Body of pancreas (tissue), 4 donors: ENCODE measurements at regions not wholly inside any gene's neighbourhood (a gene's known extent, or its start where the extent isn't known, plus 50 kb on each side); places are given as distances from the start of the nearest gene placed in this dataset.

Source experiments
- ATAC-seq: fragments of 150-250 bp; one replicate; pipeline ENCODE4 v1.9.1; 2016
- DNase-seq, 4 donors: peaks; one replicate each; pipeline ENCODE4 v3.0.0-alpha.2; 2019
- H3K27ac ChIP-seq, 4 donors: fragments of 200-600 bp; sonication (generic); 1 replicate in 3 of 4; 2 replicates in 1 of 4; pipeline versions ENCODE4 v1.5.1 to v1.6.1; 2016 to 2019; ENCODE audit warnings: mild to moderate bottlenecking in 1 of 4, mixed read lengths in 1 of 4, moderate library complexity in 1 of 4
- H3K27me3 ChIP-seq, 2 donors: fragments of 200-600 bp; sonication (generic); one replicate each; pipeline ENCODE4 v1.6.0; 2016; ENCODE audit warnings: mild to moderate bottlenecking in 1 of 2
- H3K36me3 ChIP-seq, 2 donors: fragments of 200-600 bp; sonication (generic); replicated peaks in 1 of 2; 2 replicates each; pipeline ENCODE4 v1.5.1; 2016; ENCODE audit warnings: low read depth in 2 of 2; ENCODE audit not compliant: insufficient read depth in 1 of 2
- H3K4me1 ChIP-seq: fragments of 200-600 bp; sonication (generic); one replicate; pipeline ENCODE4 v1.6.0; 2016
- H3K4me3 ChIP-seq, 2 donors: fragments of 200-600 bp; sonication (generic); 1 replicate in 1 of 2; 2 replicates in 1 of 2; pipeline ENCODE4 v1.5.1; 2016 to 2019
- H3K9me3 ChIP-seq, 3 donors: fragments of 200-600 bp; sonication (generic); 1 replicate in 2 of 3; 2 replicates in 1 of 3; pipeline ENCODE4 v1.5.1; 2016
- CTCF ChIP-seq, 7 experiments: fragments of 450-650 bp in 4 of 7; fragments of 200-600 bp in 3 of 7; sonication (generic) in 3 of 7; IDR thresholded peaks; one replicate each; pipeline ENCODE4 v1.5.1; 2016 to 2019; ENCODE audit warnings: antibody characterized with exemption in 7 of 7
- POLR2A ChIP-seq, 3 donors: fragments of 450-650 bp; IDR thresholded peaks; one replicate each; pipeline ENCODE4 v1.6.1; 2016; ENCODE audit warnings: antibody characterized with exemption in 3 of 3, mild to moderate bottlenecking in 2 of 3
- WGBS, 2 donors: methylation state at CpG; one replicate each; pipeline ENCODE4 v1.1.5; 2017; 5-methylcytosine and 5-hydroxymethylcytosine counted together
- intact Hi-C: fragments of 100-400 bp; cut with DNase I; formaldehyde crosslinking; loops from one replicate; pipeline ENCODE4 v1.15.1; 2023

- no peaks in the 10 kb centered on the region for H3K36me3 ChIP-seq
- no peak for ATAC-seq
- WGBS, 2 donors = 61 to 73% methylated on average over 2 of the region's 2 CpGs
- DNase-seq = no peak
- no peak for TF ChIP-seq CTCF (IDR thresholded peaks at IDR 0.05)
- H3K27me3 ChIP-seq = peaks cover 0 to 10% of the 10 kb centered on the region in 2 donors
- H3K27ac ChIP-seq = no peak overlapping the region
- no peaks in the 10 kb centered on the region for H3K9me3 ChIP-seq
- no peak overlapping the region for H3K4me3 ChIP-seq
- H3K4me1 ChIP-seq = peaks cover 10% of the 10 kb centered on the region
- intact Hi-C loops = no loop called here
Observed at GRCh38 chr15:89395031-89395430, 60.4 kb upstream of the POLG start.

DNA sequence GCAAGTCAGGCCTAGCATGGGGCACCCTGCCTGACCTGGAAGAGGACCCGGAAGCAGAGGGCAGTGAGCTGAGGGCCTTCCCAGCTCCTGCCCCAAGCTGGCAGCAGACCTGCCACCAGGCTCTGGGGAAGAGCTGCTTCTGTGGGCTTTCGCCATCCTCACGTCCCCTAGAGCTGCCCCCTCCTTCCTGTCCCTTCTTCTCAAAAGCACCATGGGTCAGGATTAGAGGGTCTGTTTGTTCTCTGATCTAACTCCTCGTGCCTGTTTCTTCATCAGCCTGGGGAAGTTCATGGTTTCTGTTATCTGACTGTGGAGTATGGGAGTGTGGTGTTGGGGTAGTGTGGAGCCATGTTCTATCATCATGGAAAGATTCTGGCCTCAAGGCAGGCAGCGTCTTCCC, 58.4 kb upstream of the POLG start:
- ATAC-seq (no peak), DNase-seq (no peak)
- intact Hi-C loops = no loop called here
- Histone ChIP-seq H3K9me3 (no peaks in the 10 kb centered on the region), H3K36me3 (no peaks in the 10 kb centered on the region), H3K4me1 (no peaks in the 10 kb centered on the region), H3K27me3 (no peaks in the 10 kb centered on the region), H3K27ac (no peak overlapping the region), H3K4me3 (no peak overlapping the region)
- no peak for TF ChIP-seq CTCF (IDR thresholded peaks at IDR 0.05)
- no peak for TF ChIP-seq POLR2A (IDR thresholded peaks at IDR 0.05)
- WGBS, 2 donors = 83% methylated on average over 4 to 5 of the region's 5 CpGs

DNA sequence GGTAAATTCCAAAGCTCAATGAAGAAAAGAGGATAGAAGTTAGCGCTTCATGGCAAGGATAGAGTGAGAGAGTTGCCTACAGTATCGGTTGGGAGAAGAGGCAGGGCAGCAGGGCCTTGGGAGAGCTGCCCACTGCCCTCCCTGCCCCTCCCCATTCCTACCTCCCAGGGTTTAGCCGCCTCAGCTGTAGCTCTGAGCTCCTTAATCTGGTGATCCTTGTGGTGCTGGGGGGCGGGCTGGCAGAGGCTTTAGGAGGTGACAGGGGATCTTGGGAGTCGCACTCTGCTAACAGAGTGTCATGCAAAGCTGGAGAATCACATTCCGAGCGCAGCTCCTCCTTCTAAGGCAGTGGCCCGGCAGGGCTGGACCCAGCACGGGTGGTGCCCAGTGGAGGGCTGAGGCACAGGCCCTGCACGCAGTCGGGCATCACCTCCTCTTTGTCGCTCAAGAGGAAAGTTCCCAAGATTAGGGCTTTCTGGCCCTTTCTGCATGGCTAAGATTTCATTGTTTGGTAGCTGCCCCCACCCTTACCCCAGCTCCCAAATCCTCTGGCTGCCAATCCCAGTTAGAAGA, 57.1 kb upstream of the POLG start:
- Histone ChIP-seq H3K4me3 (no peak overlapping the region), H3K4me1 (no peaks in the 10 kb centered on the region), H3K27ac (no peak overlapping the region), H3K27me3 (no peaks in the 10 kb centered on the region), H3K36me3 (no peaks in the 10 kb centered on the region), H3K9me3 (no peaks in the 10 kb centered on the region)
- WGBS, 2 donors = 59 to 69% methylated on average over 12 of the region's 12 CpGs
- intact Hi-C loops = no loop called here
- DNase-seq (no peak), ATAC-seq (no peak)
- TF ChIP-seq POLR2A (IDR thresholded peaks at IDR 0.05) = no peak
- no peak for TF ChIP-seq CTCF (IDR thresholded peaks at IDR 0.05)

GRCh38 chr15:89389841-89390603, 55.4 kb upstream of the POLG start:
- no peaks in the 10 kb centered on the region for H3K27me3 ChIP-seq
- no peak overlapping the region for H3K27ac ChIP-seq
- intact Hi-C loops = no loop called here
- 78 to 79% methylated on average over 19 of the region's 19 CpGs for WGBS, 2 donors
- H3K4me1 ChIP-seq = no peaks in the 10 kb centered on the region
- DNase-seq (no peak), ATAC-seq (no peak)
- no peak overlapping the region for H3K4me3 ChIP-seq
- H3K36me3 ChIP-seq = no peaks in the 10 kb centered on the region
- TF ChIP-seq POLR2A (IDR thresholded peaks at IDR 0.05) = no peak
- no peak for TF ChIP-seq CTCF (IDR thresholded peaks at IDR 0.05)
- H3K9me3 ChIP-seq = no peaks in the 10 kb centered on the region
